SH-SY5Y (cell line): ENCODE measurements at regions not wholly inside any gene's neighbourhood (a gene's known extent, or its start where the extent isn't known, plus 50 kb on each side); places are given as distances from the start of the nearest gene placed in this dataset.

Experiments used
- GATA2 ChIP-seq: IDR thresholded peaks from 2 replicates; pipeline ENCODE4 v1.6.1; 2011; ENCODE audit warnings: mild to moderate bottlenecking, low read depth, low read length
- GATA3 ChIP-seq: IDR thresholded peaks from 2 replicates; pipeline ENCODE4 v1.6.1; 2011; ENCODE audit warnings: low read depth, mild to moderate bottlenecking, low read length, moderate library complexity

DNA sequence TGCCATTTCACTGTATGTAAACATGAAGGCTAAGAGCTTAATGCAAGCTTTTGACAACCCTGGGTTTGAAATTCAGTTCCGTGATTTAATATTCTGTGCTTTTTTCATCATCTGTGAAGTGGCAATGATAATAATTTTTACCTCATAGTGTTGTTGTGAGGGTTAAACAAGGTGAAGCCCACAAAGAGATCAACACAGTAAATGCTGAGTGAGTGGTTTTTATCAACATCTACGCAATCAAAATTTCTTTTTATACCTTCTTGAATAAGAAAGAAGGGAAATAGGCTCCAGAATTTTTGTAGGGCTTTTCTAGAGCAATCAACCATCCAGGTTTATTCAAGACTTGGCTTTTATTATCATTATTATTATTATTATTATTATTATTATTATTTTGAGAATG is 490.8 kb downstream of the SOX5 start:
- TF ChIP-seq GATA2, result no peak
- TF ChIP-seq GATA3, result no peak
